Subcutaneous abdominal adipose tissue (tissue), 5 donors: ENCODE measurements at regions not wholly inside any gene's neighbourhood (a gene's known extent, or its start where the extent isn't known, plus 50 kb on each side); places are given as distances from the start of the nearest gene placed in this dataset.
A peak's percentile ranks its signal among the peaks of the same experiment; 100 is the strongest.
"Not testable (repeated sequence)": the region's sequence is repeated elsewhere in the genome, so short reads cannot be mapped to it uniquely, and the experiment has no call there.

Experiments
- H3K27ac ChIP-seq: one replicate; pipeline ENCODE4 v1.7.0; 2013; ENCODE audit warnings: low read depth, mild to moderate bottlenecking, inconsistent platforms, low read length, moderate library complexity
- H3K27me3 ChIP-seq, 5 donors: one replicate each; pipeline ENCODE4 v1.7.0; 2013; ENCODE audit warnings: low read length in 5 of 5, inconsistent platforms in 1 of 5; ENCODE audit not compliant: control insufficient read depth in 5 of 5, insufficient read depth in 4 of 5
- H3K36me3 ChIP-seq, 5 donors: one replicate each; pipeline ENCODE4 v1.7.0; 2013; ENCODE audit warnings: low read length in 5 of 5; ENCODE audit not compliant: control insufficient read depth in 5 of 5, insufficient read depth in 5 of 5
- H3K4me1 ChIP-seq, 5 donors: one replicate each; pipeline ENCODE4 v1.7.0; 2013; ENCODE audit warnings: low read length in 5 of 5, mild to moderate bottlenecking in 3 of 5, moderate library complexity in 1 of 5; ENCODE audit not compliant: control insufficient read depth in 5 of 5, insufficient read depth in 5 of 5
- H3K4me3 ChIP-seq, 5 donors: one replicate each; pipeline ENCODE4 v1.7.0; 2013; ENCODE audit warnings: low read length in 5 of 5, low read depth in 1 of 5
- H3K9ac ChIP-seq, 5 donors: one replicate each; pipeline ENCODE4 v1.7.0; 2013; ENCODE audit warnings: low read length in 5 of 5, mild to moderate bottlenecking in 4 of 5, moderate library complexity in 3 of 5
- H3K9me3 ChIP-seq, 5 donors: one replicate each; pipeline ENCODE4 v1.7.0; 2013; ENCODE audit warnings: low read length in 5 of 5; ENCODE audit not compliant: control insufficient read depth in 5 of 5
- donor health status: healthy.
- donor health status: healthy.
- donor health status: healthy.
- donor health status: healthy.
- donor health status: healthy.

- Histone ChIP-seq H3K27ac (no peak overlapping the region), H3K9me3 (peaks cover 0 to 6% (median 4%) of the 10 kb centered on the region in 5 donors)
Observed at GRCh38 chr3:194256040-194256945, 94.8 kb downstream of the CPN2 start.

GRCh38 chr3:194257151-194257621 is 93.9 kb downstream of the CPN2 start:
- peaks cover 0 to 1% (median 0%) of the 10 kb centered on the region in 5 donors for H3K27me3 ChIP-seq
- no peak overlapping the region for H3K4me3 ChIP-seq
- peaks cover 0 to 17% (median 5%) of the 10 kb centered on the region in 5 donors for H3K4me1 ChIP-seq
- H3K36me3 ChIP-seq = no peaks in the 10 kb centered on the region
- H3K9ac ChIP-seq = no peak overlapping the region
- H3K27ac ChIP-seq = no peak overlapping the region
- peaks cover 0 to 6% (median 4%) of the 10 kb centered on the region in 5 donors for H3K9me3 ChIP-seq

More at GRCh38 chr3:194256040-194256945, 94.8 kb downstream of the CPN2 start:
- Histone ChIP-seq H3K27me3 (peaks cover 0 to 4% (median 0%) of the 10 kb centered on the region in 5 donors), H3K9ac (no peak overlapping the region), H3K4me1 (peaks cover 0 to 20% (median 9%) of the 10 kb centered on the region in 5 donors), H3K36me3 (no peaks in the 10 kb centered on the region), H3K4me3 (no peak overlapping the region)

GRCh38 chr3:194257916-194258668 is 93.0 kb downstream of the CPN2 start:
- H3K9ac ChIP-seq = no peak overlapping the region
- H3K27me3 ChIP-seq = no peaks in the 10 kb centered on the region
- peaks cover 0 to 6% (median 4%) of the 10 kb centered on the region in 5 donors for H3K9me3 ChIP-seq
- no peak overlapping the region for H3K27ac ChIP-seq
- peaks cover 0 to 17% (median 5%) of the 10 kb centered on the region in 5 donors for H3K4me1 ChIP-seq
- no peaks in the 10 kb centered on the region for H3K36me3 ChIP-seq
- H3K4me3 ChIP-seq = no peak overlapping the region

GRCh38 chr3:194259982-194260766 is 91.0 kb downstream of the CPN2 start:
- H3K4me1 ChIP-seq = peaks cover 5 to 22% (median 11%) of the 10 kb centered on the region in 5 donors
- peaks cover 0 to 6% (median 4%) of the 10 kb centered on the region in 5 donors for H3K9me3 ChIP-seq
- no peak overlapping the region for H3K9ac ChIP-seq
- H3K36me3 ChIP-seq = no peaks in the 10 kb centered on the region
- no peak overlapping the region for H3K4me3 ChIP-seq
- H3K27ac ChIP-seq = no peak overlapping the region
- H3K27me3 ChIP-seq = no peaks in the 10 kb centered on the region

- Histone ChIP-seq H3K9ac (no peak overlapping the region), H3K4me3 (no peak overlapping the region), H3K4me1 (peaks cover 8 to 27% (median 20%) of the 10 kb centered on the region in 5 donors), H3K27ac (no peak overlapping the region), H3K36me3 (no peaks in the 10 kb centered on the region), H3K27me3 (no peaks in the 10 kb centered on the region), H3K9me3 (peaks cover 0 to 6% (median 4%) of the 10 kb centered on the region in 5 donors)
Observed at GRCh38 chr3:194261581-194262063, 89.5 kb downstream of the CPN2 start.

- Histone ChIP-seq H3K9me3 (peaks cover 0 to 6% (median 4%) of the 10 kb centered on the region in 5 donors), H3K36me3 (no peaks in the 10 kb centered on the region), H3K4me1 (peaks cover 8 to 34% (median 24%) of the 10 kb centered on the region in 5 donors), H3K27me3 (no peaks in the 10 kb centered on the region), H3K9ac (no peak overlapping the region), H3K27ac (no peak overlapping the region), H3K4me3 (no peak overlapping the region)
Observed at GRCh38 chr3:194262176-194262924, 88.8 kb downstream of the CPN2 start.

GRCh38 chr3:194262925-194263305 is 88.2 kb downstream of the CPN2 start:
- Histone ChIP-seq H3K4me3 (no peak overlapping the region), H3K36me3 (no peaks in the 10 kb centered on the region), H3K9me3 (peaks cover 0 to 5% (median 3%) of the 10 kb centered on the region in 5 donors), H3K4me1 (peaks cover 14 to 40% (median 27%) of the 10 kb centered on the region in 5 donors), H3K27ac (no peak overlapping the region), H3K27me3 (no peaks in the 10 kb centered on the region), H3K9ac (no peak overlapping the region)

- H3K27ac ChIP-seq, H3K9ac ChIP-seq: not testable (repeated sequence)
Observed at GRCh38 chr3:194264631-194265504, 86.3 kb downstream of the CPN2 start.

More at GRCh38 chr3:194264631-194265504, 86.3 kb downstream of the CPN2 start:
- Histone ChIP-seq H3K4me1 (peaks cover 19 to 56% (median 36%) of the 10 kb centered on the region in 5 donors), H3K4me3 (peak overlapping the region in 4 of 5 donors; percentile 30 to 61 (median 48))
- H3K9me3 ChIP-seq, H3K27me3 ChIP-seq, H3K36me3 ChIP-seq: not testable (repeated sequence)
